DOHH2 (cell line): ENCODE measurements at regions not wholly inside any gene's neighbourhood (a gene's known extent, or its start where the extent isn't known, plus 50 kb on each side); places are given as distances from the start of the nearest gene placed in this dataset.

Source experiments
- H3F3A ChIP-seq: fragments of 200-600 bp; sonication (generic), shearing (Covaris generic); 2 replicates; pipeline ENCODE4 v1.6.0; 2016; ENCODE audit warnings: antibody characterized with exemption, mild to moderate bottlenecking; ENCODE audit not compliant: control insufficient read depth, insufficient read depth
- H3K27ac ChIP-seq: fragments of 200-600 bp; sonication (generic); 2 replicates; pipeline ENCODE4 v1.5.1; 2014; ENCODE audit warnings: low read depth, mild to moderate bottlenecking, low read length, moderate library complexity
- H3K27me3 ChIP-seq: fragments of 200-600 bp; sonication (generic); 2 replicates; pipeline ENCODE4 v1.6.1; 2014; ENCODE audit warnings: mild to moderate bottlenecking, low read length, mixed read lengths; ENCODE audit not compliant: control insufficient read depth
- H3K36me3 ChIP-seq: fragments of 200-600 bp; sonication (generic); 2 replicates; pipeline ENCODE4 v1.6.1; 2014; ENCODE audit warnings: mild to moderate bottlenecking, low read length, moderate library complexity, mixed read lengths; ENCODE audit not compliant: control insufficient read depth
- H3K4me1 ChIP-seq: fragments of 200-600 bp; sonication (generic); 2 replicates; pipeline ENCODE4 v1.6.1; 2014; ENCODE audit warnings: mild to moderate bottlenecking, low read length, mixed read lengths; ENCODE audit not compliant: control insufficient read depth
- H3K4me2 ChIP-seq: fragments of 200-600 bp; sonication (generic); 2 replicates; pipeline ENCODE4 v1.6.0; 2014; ENCODE audit warnings: mild to moderate bottlenecking, low read length, moderate library complexity
- H3K4me3 ChIP-seq: fragments of 200-600 bp; sonication (generic); 2 replicates; pipeline ENCODE4 v1.5.1; 2014; ENCODE audit warnings: mild to moderate bottlenecking, low read length, mixed read lengths
- H3K79me2 ChIP-seq: fragments of 200-600 bp; sonication (generic); 2 replicates; pipeline ENCODE4 v1.6.1; 2014; ENCODE audit warnings: mild to moderate bottlenecking, low read length, mixed read lengths; ENCODE audit not compliant: control insufficient read depth
- H3K9me2 ChIP-seq: fragments of 200-600 bp; sonication (generic); replicated peaks from 2 replicates; pipeline ENCODE4 v1.6.1; 2014; ENCODE audit warnings: mild to moderate bottlenecking, low read length, mixed read lengths; ENCODE audit not compliant: control insufficient read depth
- H3K9me3 ChIP-seq: fragments of 200-600 bp; sonication (generic); 2 replicates; pipeline ENCODE4 v1.6.1; 2014; ENCODE audit warnings: antibody characterized with exemption, low read length, mixed read lengths; ENCODE audit not compliant: control insufficient read depth, insufficient read depth
- H4K20me1 ChIP-seq: fragments of 200-600 bp; sonication (generic); 2 replicates; pipeline ENCODE4 v1.6.0; 2014; ENCODE audit warnings: low read depth, mild to moderate bottlenecking, antibody characterized with exemption, low read length, moderate library complexity; ENCODE audit not compliant: control insufficient read depth, insufficient read depth
- CTCF ChIP-seq: fragments of 200-600 bp; sonication (generic); IDR thresholded peaks from one replicate; pipeline ENCODE4 v1.5.1; 2014; ENCODE audit warnings: antibody characterized with exemption, mild to moderate bottlenecking, low read depth, low read length; ENCODE audit not compliant: poor library complexity, severe bottlenecking
- EZH2phosphoT487 ChIP-seq: fragments of 200-600 bp; sonication (generic); IDR thresholded peaks from 2 replicates; pipeline ENCODE4 v1.6.1; 2017; ENCODE audit warnings: borderline replicate concordance, mild to moderate bottlenecking, antibody characterized with exemption, low read length, moderate library complexity, mixed read lengths

GRCh38 chr1:56002231-56002630 is 577.1 kb downstream of the PLPP3 start:
- no peaks in the 10 kb centered on the region for H3K4me1 ChIP-seq
- no peaks in the 10 kb centered on the region for H3K9me2 ChIP-seq
- no peaks in the 10 kb centered on the region for H3K27me3 ChIP-seq
- no peak overlapping the region for H3K4me3 ChIP-seq
- H3K79me2 ChIP-seq: no peaks in the 10 kb centered on the region
- H3K27ac ChIP-seq: no peak overlapping the region
- no peaks in the 10 kb centered on the region for H3K9me3 ChIP-seq
- no peaks in the 10 kb centered on the region for H4K20me1 ChIP-seq
- no peaks in the 10 kb centered on the region for H3K36me3 ChIP-seq
- TF ChIP-seq CTCF: no peak
- TF ChIP-seq EZH2phosphoT487: no peak
- no peak overlapping the region for H3K4me2 ChIP-seq
- no peaks in the 10 kb centered on the region for H3F3A ChIP-seq

GRCh38 chr1:56000424-56000823 is 578.9 kb downstream of the PLPP3 start:
- H3K4me3 ChIP-seq: no peak overlapping the region
- no peak overlapping the region for H3K27ac ChIP-seq
- no peak overlapping the region for H3K4me2 ChIP-seq
- H4K20me1 ChIP-seq: no peaks in the 10 kb centered on the region
- no peaks in the 10 kb centered on the region for H3K9me3 ChIP-seq
- no peak for TF ChIP-seq EZH2phosphoT487
- no peak for TF ChIP-seq CTCF
- H3K79me2 ChIP-seq: no peaks in the 10 kb centered on the region
- no peaks in the 10 kb centered on the region for H3K4me1 ChIP-seq
- H3K9me2 ChIP-seq: no peaks in the 10 kb centered on the region
- no peaks in the 10 kb centered on the region for H3F3A ChIP-seq
- no peaks in the 10 kb centered on the region for H3K36me3 ChIP-seq
- no peaks in the 10 kb centered on the region for H3K27me3 ChIP-seq

GRCh38 chr1:55997536-55997935 is 581.8 kb downstream of the PLPP3 start:
- Histone ChIP-seq H3K27ac (no peak overlapping the region), H4K20me1 (no peaks in the 10 kb centered on the region), H3K79me2 (no peaks in the 10 kb centered on the region), H3K4me2 (no peak overlapping the region), H3K36me3 (no peaks in the 10 kb centered on the region), H3K9me3 (no peaks in the 10 kb centered on the region), H3F3A (no peaks in the 10 kb centered on the region), H3K9me2 (no peaks in the 10 kb centered on the region), H3K4me1 (no peaks in the 10 kb centered on the region), H3K4me3 (no peak overlapping the region), H3K27me3 (no peaks in the 10 kb centered on the region)
- no peak for TF ChIP-seq EZH2phosphoT487

- Histone ChIP-seq H3K4me3 (no peak overlapping the region), H4K20me1 (no peaks in the 10 kb centered on the region), H3K79me2 (no peaks in the 10 kb centered on the region), H3K9me3 (no peaks in the 10 kb centered on the region), H3K9me2 (no peaks in the 10 kb centered on the region), H3F3A (no peaks in the 10 kb centered on the region), H3K27me3 (no peaks in the 10 kb centered on the region), H3K36me3 (no peaks in the 10 kb centered on the region), H3K27ac (no peak overlapping the region), H3K4me1 (no peaks in the 10 kb centered on the region), H3K4me2 (no peak overlapping the region)
- TF ChIP-seq CTCF (no peak), EZH2phosphoT487 (no peak)
These were observed 585.6 kb downstream of the PLPP3 start for GRCh38 chr1:55993646-55994318.
